H9 (cell line): ENCODE measurements at regions not wholly inside any gene's neighbourhood (a gene's known extent, or its start where the extent isn't known, plus 50 kb on each side); places are given as distances from the start of the nearest gene placed in this dataset.

Source experiments
- DNase-seq: peaks from one replicate; pipeline ENCODE4 v3.0.0-alpha.2; 2017
- H2AFZ ChIP-seq: one replicate; pipeline ENCODE4 v1.6.1; 2013; ENCODE audit warnings: mild to moderate bottlenecking, low read length, control low read depth, moderate library complexity
- H2AK5ac ChIP-seq: 2 replicates; pipeline ENCODE4 v1.6.1; 2013; ENCODE audit warnings: low read length, control low read depth, mixed read lengths; ENCODE audit not compliant: insufficient read length
- H2BK120ac ChIP-seq: one replicate; pipeline ENCODE4 v1.6.1; 2013; ENCODE audit warnings: low read depth, mild to moderate bottlenecking, low read length, control low read depth, inconsistent platforms; ENCODE audit not compliant: poor library complexity, severe bottlenecking
- H2BK12ac ChIP-seq: 2 replicates; pipeline ENCODE4 v1.6.1; 2013; ENCODE audit warnings: low read length, control low read depth, mixed read lengths, low read depth; ENCODE audit not compliant: insufficient read length
- H2BK15ac ChIP-seq: 2 replicates; pipeline ENCODE4 v1.6.1; 2013; ENCODE audit warnings: low read depth, low read length, control low read depth
- H2BK20ac ChIP-seq: one replicate; pipeline ENCODE4 v1.6.1; 2013; ENCODE audit warnings: low read depth, mild to moderate bottlenecking, low read length, control low read depth, inconsistent platforms; ENCODE audit not compliant: poor library complexity, severe bottlenecking
- H2BK5ac ChIP-seq: 2 replicates; pipeline ENCODE4 v1.6.1; 2013; ENCODE audit warnings: low read length, control low read depth, mixed read lengths; ENCODE audit not compliant: insufficient read length
- H3K14ac ChIP-seq: 2 replicates; pipeline ENCODE4 v1.6.1; 2013; ENCODE audit warnings: low read length, control low read depth; ENCODE audit not compliant: insufficient read depth
- H3K18ac ChIP-seq: 2 replicates; pipeline ENCODE4 v1.6.1; 2013; ENCODE audit warnings: low read depth, mild to moderate bottlenecking, mixed read lengths, low read length, control low read depth; ENCODE audit not compliant: insufficient read length
- H3K23ac ChIP-seq: 2 replicates; pipeline ENCODE4 v1.6.1; 2013; ENCODE audit warnings: low read length, control low read depth, mixed read lengths, low read depth; ENCODE audit not compliant: insufficient read length
- H3K23me2 ChIP-seq: 2 replicates; pipeline ENCODE4 v1.6.1; 2013; ENCODE audit warnings: low read depth, mild to moderate bottlenecking, mixed read lengths, low read length, control low read depth; ENCODE audit not compliant: insufficient read length, poor library complexity, severe bottlenecking
- H3K27ac ChIP-seq: 2 replicates; pipeline ENCODE4 v1.5.1; 2013; ENCODE audit warnings: low read length, control low read depth, mixed read lengths, low read depth; ENCODE audit not compliant: insufficient read length
- H3K27me3 ChIP-seq: 2 replicates; pipeline ENCODE4 v1.6.1; 2013; ENCODE audit warnings: low read length, control low read depth, inconsistent platforms; ENCODE audit not compliant: insufficient read depth
- H3K4ac ChIP-seq: 2 replicates; pipeline ENCODE4 v1.6.1; 2013; ENCODE audit warnings: low read depth, mild to moderate bottlenecking, control low read depth, inconsistent platforms, low read length, moderate library complexity
- H3K4me1 ChIP-seq: 2 replicates; pipeline ENCODE4 v1.6.1; 2013; ENCODE audit warnings: low read length, control low read depth, inconsistent platforms; ENCODE audit not compliant: insufficient read depth
- H3K4me2 ChIP-seq: 2 replicates; pipeline ENCODE4 v1.6.1; 2013; ENCODE audit warnings: low read length, control low read depth, mixed read lengths; ENCODE audit not compliant: insufficient read length, insufficient read depth
- H3K56ac ChIP-seq: 2 replicates; pipeline ENCODE4 v1.6.1; 2013; ENCODE audit warnings: low read depth, mild to moderate bottlenecking, mixed read lengths, low read length, control low read depth; ENCODE audit not compliant: insufficient read length
- H3K79me1 ChIP-seq: 2 replicates; pipeline ENCODE4 v1.6.1; 2013; ENCODE audit warnings: low read depth, mild to moderate bottlenecking, moderate library complexity, low read length, control low read depth, inconsistent platforms; ENCODE audit not compliant: insufficient read depth, poor library complexity, severe bottlenecking
- H3K79me2 ChIP-seq: 2 replicates; pipeline ENCODE4 v1.6.1; 2013; ENCODE audit warnings: low read length, control low read depth, inconsistent platforms; ENCODE audit not compliant: insufficient read depth
- H3K9ac ChIP-seq: 2 replicates; pipeline ENCODE4 v1.6.1; 2013; ENCODE audit warnings: low read length, control low read depth, mixed read lengths; ENCODE audit not compliant: insufficient read length; ENCODE audit errors: extremely low read depth
- H3K9me3 ChIP-seq: one replicate; pipeline ENCODE4 v1.6.1; 2013; ENCODE audit warnings: low read depth, low read length, inconsistent platforms; ENCODE audit not compliant: control insufficient read depth
- H3T11ph ChIP-seq: one replicate; pipeline ENCODE4 v1.6.1; 2013; ENCODE audit warnings: mild to moderate bottlenecking, low read length, control low read depth, inconsistent platforms
- H4K20me1 ChIP-seq: one replicate; pipeline ENCODE4 v1.6.1; 2013; ENCODE audit not compliant: control insufficient read depth, insufficient read length, insufficient read depth
- H4K5ac ChIP-seq: 2 replicates; pipeline ENCODE4 v1.6.1; 2013; ENCODE audit warnings: low read depth, mild to moderate bottlenecking, mixed read lengths, low read length, control low read depth; ENCODE audit not compliant: insufficient read length
- H4K8ac ChIP-seq: replicated peaks from 2 replicates; pipeline ENCODE4 v1.6.1; 2013; ENCODE audit warnings: low read length, control low read depth, mixed read lengths, low read depth; ENCODE audit not compliant: insufficient read length
- H4K91ac ChIP-seq: 2 replicates; pipeline ENCODE4 v1.6.1; 2013; ENCODE audit warnings: low read depth, mild to moderate bottlenecking, moderate library complexity, mixed read lengths, low read length, control low read depth; ENCODE audit not compliant: insufficient read length
- H3K27ac Mint-ChIP-seq, 3 experiments: 2 replicates in 2 of 3; 3 replicates in 1 of 3; pipeline ENCODE4 v1.8.0; 2020 to 2021; ENCODE audit warnings: mixed read lengths in 3 of 3, mild to moderate bottlenecking in 1 of 3, moderate library complexity in 1 of 3
- H3K27me3 Mint-ChIP-seq: 2 replicates; pipeline ENCODE4 v1.8.0; 2021; ENCODE audit warnings: low read depth, mild to moderate bottlenecking, moderate library complexity, mixed read lengths
- H3K36me3 Mint-ChIP-seq, 3 experiments: 2 replicates in 2 of 3; 3 replicates in 1 of 3; pipeline ENCODE4 v1.8.0; 2020 to 2021; ENCODE audit warnings: low read depth in 3 of 3, mixed read lengths in 3 of 3; ENCODE audit not compliant: insufficient read depth in 1 of 3
- H3K4me1 Mint-ChIP-seq, 2 experiments: 2 replicates each; pipeline ENCODE4 v1.8.0; 2020; ENCODE audit warnings: mixed read lengths in 2 of 2
- H3K4me3 Mint-ChIP-seq, 2 experiments: 2 replicates in 1 of 2; 3 replicates in 1 of 2; pipeline ENCODE4 v1.8.0; 2020 to 2021; ENCODE audit warnings: mild to moderate bottlenecking in 2 of 2, mixed read lengths in 2 of 2, moderate library complexity in 1 of 2
- H3K9me3 Mint-ChIP-seq, 2 experiments: 2 replicates in 1 of 2; 3 replicates in 1 of 2; pipeline ENCODE4 v1.8.0; 2020; ENCODE audit warnings: mild to moderate bottlenecking in 2 of 2, mixed read lengths in 2 of 2, moderate library complexity in 1 of 2
- WGBS: extraction: QIAGEN DNeasy Blood & Tissue Kit; methylation state at CpG from one replicate; pipeline ENCODE4 v1.1.7; 2013; ENCODE audit warnings: missing lambda C conversion rate, low lambda C conversion rate, mixed read lengths; ENCODE audit not compliant: insufficient read length; ENCODE audit errors: extremely low coverage; 5-methylcytosine and 5-hydroxymethylcytosine counted together
- TF ChIP-seq, protein P1 (sequence below): fragments of 200-600 bp; sonication (generic); conservative IDR thresholded peaks from 3 replicates; pipeline ENCODE4 v1.8.0; 2021; ENCODE audit warnings: antibody characterized with exemption, mild to moderate bottlenecking

DNA sequence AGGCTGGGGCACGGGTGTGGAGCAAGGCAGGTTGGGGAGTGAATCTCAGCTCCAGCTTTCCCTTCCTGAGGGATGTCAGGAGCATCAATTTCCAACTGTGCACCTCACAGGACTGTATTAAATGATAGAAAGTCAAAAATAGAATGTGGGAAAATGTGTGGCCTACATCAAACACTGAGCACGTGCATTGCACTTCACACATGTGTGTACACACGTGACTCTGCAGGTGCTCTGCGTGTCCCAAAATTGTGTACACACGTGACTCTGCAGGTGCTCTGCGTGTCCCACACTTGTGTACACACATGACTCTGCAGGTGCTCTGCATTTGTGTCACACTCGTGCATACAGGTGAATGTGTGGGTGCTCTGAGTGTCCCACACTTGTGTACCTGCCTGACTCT lies 577.2 kb upstream of the SALL3 start:
- WGBS: no CpG with 5 or more reads among the region's 7 CpGs
- no peak overlapping the region for H2BK15ac ChIP-seq
- H2BK120ac ChIP-seq: no peak overlapping the region
- H3K4me1 ChIP-seq: no peaks in the 10 kb centered on the region
- no peak overlapping the region for H3K23ac ChIP-seq
- no peaks in the 10 kb centered on the region for H3K27me3 ChIP-seq
- peaks cover 0 to 2% of the 10 kb centered on the region in 2 experiments; a peak in 2 of 5 replicates for H3K9me3 Mint-ChIP-seq
- H3K79me1 ChIP-seq: no peaks in the 10 kb centered on the region
- H2BK12ac ChIP-seq: no peak overlapping the region
- no peaks in the 10 kb centered on the region for H3K79me2 ChIP-seq
- H3K27me3 Mint-ChIP-seq: no peaks in the 10 kb centered on the region
- H2AFZ ChIP-seq: no peak overlapping the region
- H2AK5ac ChIP-seq: no peak overlapping the region
- H2BK5ac ChIP-seq: no peak overlapping the region
- H3K4ac ChIP-seq: no peak overlapping the region
- no peak overlapping the region for H3K4me3 Mint-ChIP-seq
- H4K8ac ChIP-seq: no peak overlapping the region
- no peaks in the 10 kb centered on the region for H4K20me1 ChIP-seq
- no peaks in the 10 kb centered on the region for H3K36me3 Mint-ChIP-seq
- no peaks in the 10 kb centered on the region for H3K23me2 ChIP-seq
- H3K27ac ChIP-seq: no peak overlapping the region
- H3K9ac ChIP-seq: no peak overlapping the region
- no peak overlapping the region for H4K91ac ChIP-seq
- H3K27ac Mint-ChIP-seq: no peak overlapping the region
- no peak overlapping the region for H3K18ac ChIP-seq
- no peak overlapping the region for H2BK20ac ChIP-seq
- no peak overlapping the region for H3T11ph ChIP-seq
- no peak overlapping the region for H3K14ac ChIP-seq
- no peak overlapping the region for H3K56ac ChIP-seq
- H3K9me3 ChIP-seq: no peaks in the 10 kb centered on the region
- H3K4me1 Mint-ChIP-seq: no peaks in the 10 kb centered on the region
- DNase-seq: no peak
- TF ChIP-seq, protein P1, sequence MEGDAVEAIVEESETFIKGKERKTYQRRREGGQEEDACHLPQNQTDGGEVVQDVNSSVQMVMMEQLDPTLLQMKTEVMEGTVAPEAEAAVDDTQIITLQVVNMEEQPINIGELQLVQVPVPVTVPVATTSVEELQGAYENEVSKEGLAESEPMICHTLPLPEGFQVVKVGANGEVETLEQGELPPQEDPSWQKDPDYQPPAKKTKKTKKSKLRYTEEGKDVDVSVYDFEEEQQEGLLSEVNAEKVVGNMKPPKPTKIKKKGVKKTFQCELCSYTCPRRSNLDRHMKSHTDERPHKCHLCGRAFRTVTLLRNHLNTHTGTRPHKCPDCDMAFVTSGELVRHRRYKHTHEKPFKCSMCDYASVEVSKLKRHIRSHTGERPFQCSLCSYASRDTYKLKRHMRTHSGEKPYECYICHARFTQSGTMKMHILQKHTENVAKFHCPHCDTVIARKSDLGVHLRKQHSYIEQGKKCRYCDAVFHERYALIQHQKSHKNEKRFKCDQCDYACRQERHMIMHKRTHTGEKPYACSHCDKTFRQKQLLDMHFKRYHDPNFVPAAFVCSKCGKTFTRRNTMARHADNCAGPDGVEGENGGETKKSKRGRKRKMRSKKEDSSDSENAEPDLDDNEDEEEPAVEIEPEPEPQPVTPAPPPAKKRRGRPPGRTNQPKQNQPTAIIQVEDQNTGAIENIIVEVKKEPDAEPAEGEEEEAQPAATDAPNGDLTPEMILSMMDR: no peak
- H3K4me2 ChIP-seq: no peak overlapping the region
- H4K5ac ChIP-seq: no peak overlapping the region
